HCT116 (cell line): ENCODE measurements at regions not wholly inside any gene's neighbourhood (a gene's known extent, or its start where the extent isn't known, plus 50 kb on each side); places are given as distances from the start of the nearest gene placed in this dataset.

Experiments
- CEBPB ChIP-seq: IDR thresholded peaks from 2 replicates; pipeline ENCODE4 v1.6.1; 2012; ENCODE audit warnings: low read depth
- EZH2 ChIP-seq: fragments of 200-600 bp; sonication (generic); IDR thresholded peaks from 2 replicates; pipeline ENCODE4 v1.6.1; 2017; ENCODE audit warnings: antibody characterized with exemption, mixed run types
- JUND ChIP-seq: IDR thresholded peaks from 2 replicates; pipeline ENCODE4 v1.6.1; 2012
- POLR2A ChIP-seq: IDR thresholded peaks from 2 replicates; pipeline ENCODE4 v1.7.0; 2011; ENCODE audit warnings: borderline replicate concordance; ENCODE audit not compliant: insufficient read depth, insufficient read length; ENCODE audit errors: extremely low read depth
- POLR2AphosphoS5 ChIP-seq: IDR thresholded peaks from 2 replicates; pipeline ENCODE4 v1.6.1; 2011; ENCODE audit warnings: mild to moderate bottlenecking, low read depth, low read length, moderate library complexity
- YY1 ChIP-seq: IDR thresholded peaks from 2 replicates; pipeline ENCODE4 v1.6.1; 2011; ENCODE audit warnings: low read length, low read depth, moderate library complexity, mild to moderate bottlenecking; ENCODE audit not compliant: insufficient replicate concordance; ENCODE audit errors: extremely low read depth
- ZNF274 ChIP-seq: fragments of 200-500 bp; sonication (Bioruptor generic); IDR thresholded peaks from 2 replicates; pipeline ENCODE4 v1.6.1; 2014; ENCODE audit warnings: mild to moderate bottlenecking, low read depth, low read length, inconsistent platforms
- TF ChIP-seq, protein P1 (sequence below): IDR thresholded peaks from 2 replicates; pipeline ENCODE4 v1.6.1; 2012
- TF ChIP-seq, protein P2 (sequence below): IDR thresholded peaks from 2 replicates; pipeline ENCODE4 v1.6.1; 2012
- TF ChIP-seq, protein P3 (sequence below), 3 experiments: fragments of 200-600 bp in 1 of 3; sonication (generic) in 1 of 3; IDR thresholded peaks in 2 of 3; conservative IDR thresholded peaks in 1 of 3; 2 replicates each; pipeline ENCODE4 v1.5.1; 2012 to 2017; ENCODE audit warnings: low read depth in 2 of 3, low read length in 2 of 3, antibody characterized with exemption in 1 of 3, borderline replicate concordance in 1 of 3, control low read depth in 1 of 3, mild to moderate bottlenecking in 1 of 3, mixed read lengths in 1 of 3, mixed run types in 1 of 3, moderate library complexity in 1 of 3; ENCODE audit not compliant: insufficient read depth in 1 of 3
- TF ChIP-seq, protein P4 (sequence below): IDR thresholded peaks from 2 replicates; pipeline ENCODE4 v1.6.1; 2011; ENCODE audit warnings: mild to moderate bottlenecking, low read length, moderate library complexity; ENCODE audit not compliant: insufficient replicate concordance; ENCODE audit errors: extremely low read depth

DNA sequence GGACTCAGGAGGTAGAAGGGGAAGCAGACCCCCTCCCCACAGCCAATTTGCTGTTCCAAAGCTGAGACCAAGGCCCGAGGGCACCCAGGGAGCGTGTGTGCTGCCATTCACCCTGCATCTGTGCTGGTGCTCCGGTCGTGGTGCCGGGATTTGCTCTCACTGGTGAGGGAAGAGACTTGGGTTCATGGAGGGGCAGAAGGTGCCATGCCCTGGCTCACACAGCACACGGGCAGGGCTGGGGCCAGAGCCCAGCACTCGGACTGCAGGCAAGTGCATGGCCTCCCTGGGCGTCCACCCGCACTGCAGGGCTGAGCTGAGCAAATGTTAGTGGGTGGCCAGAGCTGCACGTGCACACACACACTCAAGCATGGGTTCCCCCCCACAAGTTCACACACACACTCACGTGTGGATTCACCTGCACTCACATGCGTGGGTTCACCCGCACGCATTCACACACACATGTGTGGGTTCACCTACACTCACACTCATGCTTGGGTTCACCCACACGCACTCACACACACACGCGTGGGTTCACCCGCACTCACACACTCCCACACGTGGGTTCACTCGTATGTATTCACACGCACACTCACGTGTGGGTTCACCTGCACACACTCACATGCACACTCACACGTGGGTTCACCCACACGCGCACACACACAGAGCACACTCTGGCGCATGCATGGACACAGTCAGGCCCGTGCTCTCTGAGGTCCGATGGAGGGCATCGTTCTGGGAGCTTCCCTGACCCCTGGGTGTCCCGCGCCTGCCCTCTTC lies 57.0 kb upstream of the CBFA2T3 start:
- TF ChIP-seq, protein P1, sequence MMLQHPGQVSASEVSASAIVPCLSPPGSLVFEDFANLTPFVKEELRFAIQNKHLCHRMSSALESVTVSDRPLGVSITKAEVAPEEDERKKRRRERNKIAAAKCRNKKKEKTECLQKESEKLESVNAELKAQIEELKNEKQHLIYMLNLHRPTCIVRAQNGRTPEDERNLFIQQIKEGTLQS: no peak
- TF ChIP-seq EZH2 (no peak), POLR2AphosphoS5 (no peak), YY1 (no peak), POLR2A (no peak), JUND (no peak), CEBPB (no peak), ZNF274 (no peak)
- TF ChIP-seq, protein P2, sequence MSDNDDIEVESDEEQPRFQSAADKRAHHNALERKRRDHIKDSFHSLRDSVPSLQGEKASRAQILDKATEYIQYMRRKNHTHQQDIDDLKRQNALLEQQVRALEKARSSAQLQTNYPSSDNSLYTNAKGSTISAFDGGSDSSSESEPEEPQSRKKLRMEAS: no peak
- TF ChIP-seq, protein P3, sequence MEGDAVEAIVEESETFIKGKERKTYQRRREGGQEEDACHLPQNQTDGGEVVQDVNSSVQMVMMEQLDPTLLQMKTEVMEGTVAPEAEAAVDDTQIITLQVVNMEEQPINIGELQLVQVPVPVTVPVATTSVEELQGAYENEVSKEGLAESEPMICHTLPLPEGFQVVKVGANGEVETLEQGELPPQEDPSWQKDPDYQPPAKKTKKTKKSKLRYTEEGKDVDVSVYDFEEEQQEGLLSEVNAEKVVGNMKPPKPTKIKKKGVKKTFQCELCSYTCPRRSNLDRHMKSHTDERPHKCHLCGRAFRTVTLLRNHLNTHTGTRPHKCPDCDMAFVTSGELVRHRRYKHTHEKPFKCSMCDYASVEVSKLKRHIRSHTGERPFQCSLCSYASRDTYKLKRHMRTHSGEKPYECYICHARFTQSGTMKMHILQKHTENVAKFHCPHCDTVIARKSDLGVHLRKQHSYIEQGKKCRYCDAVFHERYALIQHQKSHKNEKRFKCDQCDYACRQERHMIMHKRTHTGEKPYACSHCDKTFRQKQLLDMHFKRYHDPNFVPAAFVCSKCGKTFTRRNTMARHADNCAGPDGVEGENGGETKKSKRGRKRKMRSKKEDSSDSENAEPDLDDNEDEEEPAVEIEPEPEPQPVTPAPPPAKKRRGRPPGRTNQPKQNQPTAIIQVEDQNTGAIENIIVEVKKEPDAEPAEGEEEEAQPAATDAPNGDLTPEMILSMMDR (IDR thresholded peaks at IDR 0.05 in 2 of 3, conservative IDR thresholded peaks at IDR 0.05 in 1 of 3; ENCODE audit: borderline replicate concordance in 1 of 3, insufficient read depth in 1 of 3, low read depth in 2 of 3, low read length in 2 of 3): no peak
- TF ChIP-seq, protein P4, sequence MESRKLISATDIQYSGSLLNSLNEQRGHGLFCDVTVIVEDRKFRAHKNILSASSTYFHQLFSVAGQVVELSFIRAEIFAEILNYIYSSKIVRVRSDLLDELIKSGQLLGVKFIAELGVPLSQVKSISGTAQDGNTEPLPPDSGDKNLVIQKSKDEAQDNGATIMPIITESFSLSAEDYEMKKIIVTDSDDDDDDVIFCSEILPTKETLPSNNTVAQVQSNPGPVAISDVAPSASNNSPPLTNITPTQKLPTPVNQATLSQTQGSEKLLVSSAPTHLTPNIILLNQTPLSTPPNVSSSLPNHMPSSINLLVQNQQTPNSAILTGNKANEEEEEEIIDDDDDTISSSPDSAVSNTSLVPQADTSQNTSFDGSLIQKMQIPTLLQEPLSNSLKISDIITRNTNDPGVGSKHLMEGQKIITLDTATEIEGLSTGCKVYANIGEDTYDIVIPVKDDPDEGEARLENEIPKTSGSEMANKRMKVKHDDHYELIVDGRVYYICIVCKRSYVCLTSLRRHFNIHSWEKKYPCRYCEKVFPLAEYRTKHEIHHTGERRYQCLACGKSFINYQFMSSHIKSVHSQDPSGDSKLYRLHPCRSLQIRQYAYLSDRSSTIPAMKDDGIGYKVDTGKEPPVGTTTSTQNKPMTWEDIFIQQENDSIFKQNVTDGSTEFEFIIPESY: no peak
